Fibroblast of skin of left quadriceps (primary cell): ENCODE measurements at regions not wholly inside any gene's neighbourhood (a gene's known extent, or its start where the extent isn't known, plus 50 kb on each side); places are given as distances from the start of the nearest gene placed in this dataset.
"Not testable (repeated sequence)": the region's sequence is repeated elsewhere in the genome, so short reads cannot be mapped to it uniquely, and the experiment has no call there.

Experiments
- DNase-seq, 2 experiments: peaks; one replicate each; pipeline ENCODE4 v3.0.0-alpha.2; 2013; ENCODE audit warnings: low read depth in 2 of 2

DNA sequence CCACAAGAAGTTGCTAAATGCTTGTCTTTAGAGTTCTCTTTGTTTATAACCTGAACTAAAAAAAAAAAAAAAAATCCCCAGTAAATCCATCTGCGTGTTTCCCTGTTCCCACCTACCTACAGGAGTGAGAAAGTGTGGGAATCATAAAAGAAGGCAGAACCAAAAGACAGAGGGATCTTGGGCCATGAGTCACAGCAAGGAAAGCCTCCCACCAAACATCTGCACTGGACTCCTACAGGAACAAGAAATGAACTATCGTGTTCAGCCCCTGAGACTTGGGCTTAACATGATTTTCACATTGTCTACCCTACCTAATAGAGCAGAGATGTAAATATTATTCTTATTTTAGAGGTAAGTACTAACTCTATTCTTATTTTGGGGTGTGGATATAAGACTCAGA is 1761.2 kb upstream of the CELF4 start:
- DNase-seq, result no peak

DNA sequence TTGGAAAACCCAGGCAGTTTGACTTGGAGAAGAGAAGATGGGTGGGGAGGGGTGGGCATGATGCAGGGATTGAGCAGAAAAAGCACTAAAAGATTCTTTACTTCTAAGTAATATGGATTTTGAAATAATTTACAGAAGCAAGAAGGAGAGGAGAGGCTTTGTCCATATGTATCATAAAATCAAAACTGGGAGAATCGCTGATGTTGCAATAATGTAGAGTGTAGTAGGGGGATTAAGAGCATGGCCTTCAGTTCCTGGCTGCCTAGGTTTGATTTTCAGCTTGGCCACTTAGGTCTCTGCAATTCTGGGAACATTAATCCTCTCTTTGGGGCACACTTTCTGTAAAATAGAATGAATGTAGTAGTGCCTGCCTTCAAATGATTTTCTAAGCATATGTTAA is 1760.4 kb upstream of the CELF4 start:
- no peak for DNase-seq

DNA sequence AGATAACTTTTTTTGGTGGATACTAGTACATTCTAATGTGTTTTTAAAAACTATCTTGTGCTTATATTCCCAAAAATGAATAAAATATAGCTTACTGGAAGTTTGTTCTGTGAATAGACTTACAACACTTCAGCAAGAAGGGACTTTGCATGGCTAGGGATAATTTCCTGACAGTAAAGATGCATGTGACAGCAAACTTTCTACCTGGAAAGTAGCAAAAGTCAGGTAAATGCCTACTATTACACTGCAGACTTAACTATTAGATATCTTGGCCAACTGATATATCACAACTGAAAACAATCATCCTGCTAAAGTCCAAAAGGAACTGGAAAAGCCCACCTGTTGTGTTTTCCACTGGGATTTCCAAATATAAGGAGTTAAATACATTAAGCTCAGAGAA is 1753.5 kb upstream of the CELF4 start:
- DNase-seq, result no peak

DNA sequence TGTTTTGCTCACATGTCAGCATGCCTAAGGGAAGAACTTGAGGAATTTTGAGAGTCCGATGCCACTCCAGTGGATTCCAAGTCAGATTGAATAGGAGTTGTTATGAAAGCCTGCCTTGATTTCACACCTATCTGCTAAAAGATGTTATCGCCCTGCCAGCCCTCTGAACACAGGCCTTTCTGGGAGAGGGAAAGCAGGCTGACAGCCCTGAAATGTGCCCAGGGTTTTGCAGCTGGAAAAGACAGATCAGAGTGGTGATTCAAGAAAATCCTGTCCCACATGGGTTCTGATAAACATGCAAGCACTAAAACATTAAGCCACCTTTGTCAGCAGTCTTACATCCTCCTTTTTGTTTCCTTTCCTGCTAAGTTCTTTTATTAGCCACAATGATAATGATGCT is 1752.9 kb upstream of the CELF4 start:
- no peak for DNase-seq

DNA sequence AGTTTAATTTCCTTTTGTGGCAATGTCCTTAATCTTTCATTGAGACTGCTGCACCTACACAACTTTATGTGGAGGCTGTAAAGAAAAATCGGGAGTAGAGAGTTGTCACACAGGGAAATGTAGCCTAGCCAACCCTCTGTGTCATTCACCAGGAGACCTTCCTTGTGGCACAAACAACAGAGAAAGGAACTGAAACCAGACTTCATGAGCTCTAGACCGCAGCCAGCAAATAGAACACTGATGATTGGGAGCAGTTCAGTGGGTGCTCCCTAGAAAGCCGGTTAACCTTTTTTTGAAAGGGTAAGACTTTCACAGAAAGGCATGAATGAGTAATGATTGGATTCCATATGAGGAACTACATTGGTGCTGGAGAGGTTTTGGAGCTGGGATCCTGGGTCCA is 1752.4 kb upstream of the CELF4 start:
- DNase-seq, result no peak

DNA sequence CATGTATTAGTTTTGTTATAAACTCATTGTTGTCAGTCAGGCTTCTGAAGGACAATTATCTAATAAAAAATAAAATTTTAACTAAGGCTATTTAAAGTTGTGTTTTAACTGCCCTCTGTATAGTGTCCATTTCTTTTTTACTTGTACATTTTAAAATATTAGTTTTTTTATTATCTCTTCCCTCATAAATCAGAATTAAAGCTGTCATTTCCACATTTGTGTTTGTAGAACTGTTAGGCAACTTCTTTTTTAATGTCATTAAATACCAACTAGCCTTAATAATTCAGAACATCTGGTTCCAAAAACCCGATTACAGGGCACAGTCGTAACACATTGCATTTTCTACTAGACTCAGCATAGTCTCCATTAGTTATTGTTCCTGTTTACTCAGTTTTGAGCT is 1749.0 kb upstream of the CELF4 start:
- no peak for DNase-seq

DNA sequence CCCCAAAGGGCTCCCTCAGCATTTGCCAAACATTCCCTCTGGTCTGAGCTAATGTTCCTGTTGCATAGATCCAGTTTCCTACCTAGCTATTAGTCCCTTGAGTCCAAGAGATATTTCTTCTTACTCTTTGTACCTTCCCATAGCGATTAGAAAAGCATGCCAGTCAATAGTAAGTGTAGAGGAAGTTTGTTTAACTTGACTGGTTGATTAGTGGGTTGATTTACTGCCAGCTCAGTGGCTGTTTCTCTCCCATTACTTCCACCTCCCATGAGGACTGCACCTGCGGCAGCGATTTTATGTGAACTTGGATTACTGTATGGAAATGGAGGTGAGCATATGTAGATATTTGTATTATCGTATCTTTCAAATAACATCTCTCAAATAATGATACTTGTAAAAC is 1748.4 kb upstream of the CELF4 start:
- DNase-seq, result no peak

DNA sequence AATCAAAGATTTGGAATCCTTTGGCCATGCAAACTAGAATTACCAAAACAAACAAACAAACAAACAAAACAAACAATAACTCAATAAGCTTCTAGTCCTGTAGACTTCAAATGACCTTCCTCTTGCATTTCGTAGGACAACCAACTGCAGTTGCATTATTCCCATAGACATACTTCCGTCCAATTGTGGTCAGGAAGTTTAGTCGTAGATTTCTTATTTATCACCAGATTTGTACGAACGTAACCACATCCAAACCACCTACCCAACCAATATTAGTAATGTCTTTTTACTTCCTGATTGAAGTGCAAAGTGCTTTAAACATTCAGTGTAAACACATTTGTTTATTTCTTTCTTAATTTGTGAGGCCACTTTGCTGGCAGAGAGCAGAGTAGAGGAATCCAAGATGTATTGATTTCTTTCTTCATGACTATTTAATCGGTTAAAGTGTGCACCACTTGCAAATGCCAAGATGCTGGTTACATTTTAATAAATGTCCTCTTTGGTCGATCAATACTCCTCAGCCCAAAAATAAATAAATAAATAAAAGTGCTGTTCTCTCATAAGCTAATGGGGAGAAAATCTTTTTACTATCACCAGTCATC is 1745.6 kb upstream of the CELF4 start:
- no peak for DNase-seq

DNA sequence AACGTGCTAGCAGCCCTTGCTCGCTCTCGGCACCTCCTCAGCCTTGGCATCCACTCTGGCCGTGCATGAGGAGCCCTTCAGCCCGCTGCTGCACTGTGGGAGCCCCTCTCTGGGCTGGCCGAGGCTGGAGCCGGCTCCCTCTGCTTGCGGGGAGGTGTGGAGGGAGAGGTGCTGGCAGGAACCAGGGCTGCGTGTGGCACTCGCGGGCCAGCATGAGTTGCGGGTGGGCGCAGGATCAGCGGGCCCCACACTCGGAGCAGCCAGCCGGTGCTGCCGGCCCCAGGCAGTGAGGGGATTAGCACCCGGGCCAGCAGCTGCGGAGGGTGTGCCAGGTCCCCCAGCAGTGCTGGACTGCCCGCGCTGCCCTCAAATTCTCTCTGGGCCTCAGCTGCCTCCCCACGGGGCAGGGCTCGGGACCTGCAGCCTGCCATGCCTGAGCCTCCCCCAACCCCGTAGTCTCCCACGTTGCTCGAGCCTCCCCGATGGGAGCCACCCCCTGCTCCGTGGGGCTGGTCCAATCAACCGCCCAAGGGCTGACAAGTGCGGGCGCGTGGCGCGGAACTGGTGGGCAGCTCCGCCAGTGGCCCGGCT is 1743.4 kb upstream of the CELF4 start:
- DNase-seq, result not testable (repeated sequence)

DNA sequence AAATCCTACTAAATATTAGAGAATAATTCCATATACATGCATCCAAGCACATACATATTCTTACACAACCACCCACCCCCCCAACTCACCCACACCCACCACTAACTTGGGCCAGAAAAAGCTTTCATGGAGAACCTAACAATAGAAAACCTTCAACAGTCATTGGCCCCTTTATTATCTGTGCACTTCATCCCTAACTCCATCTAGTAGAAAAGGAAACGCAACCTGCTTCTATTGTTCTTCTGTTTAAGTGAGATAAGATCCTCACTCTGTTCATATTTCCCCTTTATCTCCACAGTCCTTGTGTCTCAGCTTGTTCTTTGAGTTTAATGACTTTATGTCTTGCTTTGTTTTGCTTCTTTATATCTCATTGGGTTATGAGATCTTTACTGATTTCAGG is 1740.2 kb upstream of the CELF4 start:
- no peak for DNase-seq

DNA sequence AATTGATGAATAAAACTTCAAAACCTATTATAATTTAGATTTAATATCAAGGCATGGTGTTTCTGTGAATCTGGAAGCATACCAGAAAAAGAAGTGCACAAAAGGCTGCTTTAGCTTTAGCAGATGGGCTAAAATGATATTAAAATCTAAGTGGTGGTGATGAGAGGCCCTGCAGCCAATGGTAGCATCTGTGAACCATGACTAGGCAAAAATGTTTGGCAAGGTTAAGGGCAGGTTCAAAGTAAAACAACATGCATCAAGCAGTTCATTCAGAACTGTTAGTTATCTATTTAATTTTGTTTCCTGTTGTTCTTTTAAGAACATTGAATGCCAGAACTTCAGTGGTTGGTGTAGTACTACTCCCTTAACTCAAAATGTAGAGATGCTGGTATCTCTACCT is 1736.9 kb upstream of the CELF4 start:
- DNase-seq, result no peak

DNA sequence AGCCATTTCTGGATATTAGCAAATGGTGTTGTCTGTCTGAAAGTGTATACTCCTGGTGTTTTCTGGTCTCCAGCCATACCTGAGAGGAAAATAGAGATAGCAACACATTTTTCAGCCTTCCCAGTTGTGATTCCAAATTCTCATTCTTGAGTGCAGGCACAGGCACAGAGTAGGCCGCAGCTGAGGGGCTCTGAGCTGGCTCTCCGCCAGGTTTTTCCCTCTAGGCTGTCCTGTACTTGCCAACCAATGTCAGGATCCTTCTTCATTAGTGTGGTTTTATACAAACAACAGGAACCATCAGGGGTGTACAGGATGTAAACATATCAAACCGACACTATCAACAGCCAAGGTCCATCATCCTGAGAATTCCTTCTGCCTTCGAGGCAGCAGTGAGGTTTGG is 1733.6 kb upstream of the CELF4 start:
- DNase-seq, result no peak

DNA sequence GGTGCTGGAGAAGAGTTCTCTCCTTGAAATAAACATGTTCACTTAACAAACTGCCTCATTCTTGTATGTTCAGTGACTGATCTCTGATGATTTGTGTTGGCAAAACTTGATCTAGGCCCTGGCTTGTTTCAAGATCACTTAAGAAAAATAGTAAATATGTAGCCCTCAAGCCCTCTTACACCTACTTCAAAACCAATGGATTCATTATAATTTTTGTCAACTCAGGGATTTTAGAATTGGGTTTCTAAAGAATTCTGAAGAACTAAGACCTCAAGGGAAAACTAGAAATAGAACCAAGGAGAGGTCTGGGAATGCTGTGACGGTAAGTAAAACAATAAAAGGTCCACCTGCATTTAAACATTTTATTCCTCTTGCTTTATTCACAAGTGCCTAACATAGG is 1731.6 kb upstream of the CELF4 start:
- DNase-seq, result no peak

DNA sequence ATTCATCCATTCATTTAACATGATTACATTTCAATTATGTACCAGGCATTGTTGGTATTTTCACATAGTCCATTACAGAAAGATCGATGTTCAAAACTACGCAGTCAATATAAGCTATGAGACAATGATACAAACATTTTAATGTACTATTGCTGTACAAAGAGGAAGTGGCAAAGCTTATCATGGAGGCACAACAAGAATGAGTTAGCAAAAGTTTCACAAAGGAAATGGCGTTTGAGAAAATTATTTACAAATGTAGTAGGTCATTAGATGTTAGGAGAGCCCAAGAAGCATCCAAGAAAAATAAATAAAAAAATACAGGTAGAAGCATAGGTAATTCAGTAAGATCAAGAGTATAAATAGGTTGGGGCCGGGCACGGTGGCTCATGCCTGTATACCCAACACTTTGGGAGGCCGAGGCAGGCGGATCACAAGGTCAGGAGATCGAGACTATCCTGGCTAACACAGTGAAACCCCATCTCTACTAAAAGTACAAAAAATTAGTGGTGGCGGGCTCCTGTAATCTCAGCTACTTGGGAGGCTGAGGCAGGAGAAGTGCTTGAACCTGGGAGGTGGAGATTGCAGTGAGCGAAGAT is 1730.8 kb upstream of the CELF4 start:
- no peak for DNase-seq

DNA sequence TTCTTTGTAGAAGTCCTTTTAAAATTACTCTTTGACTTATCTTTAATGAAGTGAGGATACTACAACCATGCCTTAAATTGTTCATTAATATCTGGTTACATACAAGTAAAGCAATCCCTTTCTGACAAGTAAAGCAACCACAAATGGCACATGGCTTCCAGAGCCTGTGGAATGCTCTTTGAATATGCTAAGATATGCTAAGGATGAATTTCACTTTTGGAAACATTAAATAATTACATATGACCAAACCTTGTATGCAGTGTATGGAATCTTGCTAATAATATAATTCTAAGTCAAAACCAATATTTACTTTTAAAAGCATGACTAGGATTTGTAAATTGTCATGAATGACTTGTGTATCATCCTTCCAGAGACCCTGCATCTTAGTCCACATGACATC is 1711.2 kb upstream of the CELF4 start:
- DNase-seq, result no peak

DNA sequence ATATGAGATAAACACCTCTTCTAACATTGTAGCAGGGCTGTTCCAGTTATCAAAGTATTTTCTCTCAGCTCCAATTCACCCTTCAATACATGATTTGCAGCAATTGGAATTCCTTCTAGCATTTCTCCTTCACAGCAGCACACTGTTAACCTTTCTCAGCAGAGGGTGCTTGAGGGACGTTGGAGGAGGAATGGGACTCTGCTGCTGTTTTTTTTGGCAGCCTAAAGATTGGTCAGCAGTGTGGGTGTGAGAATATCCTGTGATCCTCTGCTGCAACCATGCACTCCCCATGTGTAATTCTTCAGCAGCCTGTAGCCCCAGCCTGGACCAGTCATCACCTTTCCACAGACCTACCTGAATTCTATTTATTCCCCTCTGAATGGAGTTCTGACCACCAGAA is 1708.9 kb upstream of the CELF4 start:
- no peak for DNase-seq

DNA sequence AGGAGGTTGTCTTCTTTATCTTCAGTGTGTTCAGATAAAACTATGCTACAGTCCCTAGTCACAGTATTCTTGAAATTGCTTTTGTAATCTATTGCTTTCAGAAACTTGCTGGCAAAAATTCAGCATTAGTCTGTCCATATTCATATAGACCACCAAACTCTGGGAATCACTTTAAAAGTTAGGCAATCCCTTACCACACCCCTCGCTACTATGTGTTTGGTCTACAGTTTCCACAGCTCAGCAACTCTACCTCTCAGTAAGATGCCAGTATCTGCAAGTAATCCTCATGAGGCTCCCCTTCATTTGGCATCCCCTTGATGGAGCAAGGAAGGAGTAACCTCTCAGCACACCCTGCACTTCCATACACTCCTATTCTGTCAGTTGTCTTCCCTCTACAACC is 1706.6 kb upstream of the CELF4 start:
- DNase-seq, result no peak

DNA sequence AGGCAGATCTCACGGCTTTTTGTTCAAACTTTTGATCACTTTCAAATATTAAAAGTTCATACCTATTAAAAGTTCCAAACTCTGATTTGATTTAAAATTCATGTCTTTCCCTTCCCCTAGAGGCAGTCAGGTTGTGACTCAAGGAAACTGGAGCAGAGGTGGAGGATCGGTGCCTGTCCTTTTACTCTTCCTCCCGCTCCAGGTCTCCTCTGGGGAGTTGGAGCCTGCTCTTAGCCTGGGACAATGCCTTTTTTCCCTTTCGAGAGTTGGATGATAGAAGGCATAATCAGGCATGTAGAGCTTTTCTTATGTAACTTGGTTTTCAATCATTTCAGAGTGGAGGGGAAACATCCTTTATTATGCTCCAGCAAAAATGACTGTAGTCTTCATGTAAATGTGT is 1706.1 kb upstream of the CELF4 start:
- DNase-seq, result no peak

DNA sequence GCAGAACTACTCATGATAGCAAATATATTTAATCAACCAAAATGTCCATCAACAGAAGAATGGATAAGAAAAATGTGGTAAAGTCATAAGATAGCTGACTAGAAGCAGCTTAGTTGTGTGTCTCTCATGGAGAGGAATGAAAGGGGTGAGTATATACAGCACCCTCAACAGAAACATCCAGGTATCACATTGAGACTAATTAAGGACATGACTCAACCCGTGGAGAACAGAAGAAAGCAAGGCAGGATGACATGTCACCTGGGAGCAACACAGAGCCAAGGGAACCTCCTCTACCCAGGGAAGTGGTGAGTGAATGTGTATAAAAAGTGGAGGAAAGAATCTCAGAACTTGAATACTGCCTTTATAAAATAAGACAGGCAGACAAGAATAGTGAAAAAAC is 1695.0 kb upstream of the CELF4 start:
- DNase-seq, result no peak

DNA sequence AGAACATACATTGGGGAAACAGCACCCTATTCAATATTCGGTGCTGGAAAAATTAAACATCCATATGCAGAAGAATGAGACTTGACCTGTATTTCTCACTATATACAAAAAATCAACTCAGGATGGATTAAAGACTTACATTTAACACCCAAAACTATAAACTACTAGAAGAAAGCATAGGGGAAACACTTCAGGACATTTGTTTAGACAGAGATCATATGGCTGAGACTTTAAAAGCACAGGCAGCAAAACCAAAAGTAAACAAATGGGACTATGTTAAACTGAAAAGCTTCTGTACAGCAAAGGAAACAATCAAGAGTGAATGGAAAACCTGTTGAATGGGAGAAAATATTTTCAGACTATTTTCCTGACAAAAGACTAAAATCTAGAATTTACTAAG is 1694.1 kb upstream of the CELF4 start:
- DNase-seq, result no peak

DNA sequence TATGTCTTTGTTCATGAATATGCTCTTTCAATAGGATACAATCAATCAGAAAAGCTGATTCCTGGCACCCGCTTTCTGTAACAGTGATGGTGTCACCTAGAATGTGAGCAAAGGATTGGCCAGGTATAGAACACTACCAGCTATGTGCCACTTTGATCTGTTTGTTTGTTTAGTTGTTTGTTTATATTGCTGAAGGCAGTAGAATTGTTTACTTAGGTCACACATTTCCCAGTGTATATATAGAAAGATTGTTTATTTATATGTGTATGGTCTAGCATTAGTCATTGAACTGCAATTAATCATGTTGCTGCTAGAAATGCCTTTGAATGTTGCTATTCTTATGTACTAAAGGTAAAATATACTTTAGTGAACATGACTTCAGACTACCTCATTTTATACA is 1678.6 kb upstream of the CELF4 start:
- no peak for DNase-seq

DNA sequence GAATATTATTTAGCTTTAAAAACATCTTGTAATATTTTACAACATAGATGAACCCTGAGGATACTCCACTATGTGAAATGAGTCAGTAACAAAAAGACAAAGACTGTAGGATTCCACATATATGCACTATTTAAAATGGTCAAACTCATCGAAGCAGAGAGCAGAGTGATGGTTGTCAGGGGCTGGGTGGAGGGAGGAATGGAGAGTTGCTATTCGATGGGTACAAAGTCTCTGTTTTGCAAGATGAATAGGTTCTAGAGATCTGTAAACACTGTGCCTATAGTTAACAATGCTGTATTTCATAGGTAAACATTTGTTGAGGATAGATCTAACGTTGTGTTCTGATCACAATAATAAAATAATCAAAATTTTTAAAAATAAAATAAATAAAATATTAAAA is 1675.9 kb upstream of the CELF4 start:
- DNase-seq, result no peak

DNA sequence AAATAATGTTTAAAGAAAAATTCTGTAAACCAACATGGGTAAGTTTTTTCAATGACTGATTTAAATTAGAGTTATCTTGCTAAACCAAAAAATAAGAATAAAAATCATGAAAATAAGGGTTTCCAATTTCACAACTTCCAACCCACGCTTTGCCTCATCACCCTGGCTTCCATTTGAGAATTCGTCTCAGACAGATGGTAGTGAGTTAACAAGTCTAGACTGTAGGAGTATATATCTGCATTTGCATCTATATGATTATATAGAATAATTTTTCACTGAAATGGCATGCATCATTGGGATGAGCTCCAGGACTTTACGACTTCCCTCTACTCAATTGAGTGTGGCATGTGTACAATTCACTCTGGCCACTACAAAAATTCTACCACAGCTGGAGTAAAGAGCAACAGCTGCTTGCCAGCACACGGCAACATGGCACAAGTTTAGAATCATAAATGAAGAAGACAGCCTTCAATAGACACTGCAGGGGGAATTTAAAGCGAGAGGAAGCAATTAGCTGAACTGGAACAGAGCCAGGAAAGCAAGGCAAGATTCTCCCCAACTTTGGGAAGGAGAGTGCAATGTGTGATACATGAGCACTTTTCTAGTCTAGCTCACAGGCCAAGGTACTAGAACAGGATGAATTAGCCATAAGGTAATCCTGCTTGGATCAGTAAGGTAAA is 1673.5 kb upstream of the CELF4 start:
- no peak for DNase-seq
